ENCODE measurements at regions not wholly inside any gene's neighbourhood (a gene's known extent, or its start where the extent isn't known, plus 50 kb on each side); places are given as distances from the start of the nearest gene placed in this dataset.

DNA sequence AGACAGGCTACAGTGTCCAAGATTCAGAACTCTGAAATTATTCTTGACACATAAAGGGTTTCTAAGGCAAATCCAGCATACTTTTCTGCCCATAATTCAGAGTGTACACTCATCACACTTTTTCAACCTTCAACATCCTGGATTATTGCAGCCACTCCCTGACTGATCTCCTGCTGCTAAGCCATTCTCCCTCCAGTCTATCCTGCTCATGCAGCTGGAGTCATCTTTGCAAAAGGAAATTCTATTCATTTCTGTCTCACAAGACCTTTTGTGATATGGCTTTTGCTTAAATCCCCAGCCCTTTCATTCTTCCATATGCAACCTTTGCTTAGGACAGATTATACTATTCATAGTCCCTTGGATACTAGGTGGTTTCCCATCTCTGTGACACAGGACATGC lies 236.1 kb upstream of the LDB2 start:
- ChIA-PET POLR2A (no interaction called here), CTCF (no interaction called here)
- intact Hi-C loops (cut with micrococcal nuclease), result no loop called here
- TF ChIP-seq, protein P1, sequence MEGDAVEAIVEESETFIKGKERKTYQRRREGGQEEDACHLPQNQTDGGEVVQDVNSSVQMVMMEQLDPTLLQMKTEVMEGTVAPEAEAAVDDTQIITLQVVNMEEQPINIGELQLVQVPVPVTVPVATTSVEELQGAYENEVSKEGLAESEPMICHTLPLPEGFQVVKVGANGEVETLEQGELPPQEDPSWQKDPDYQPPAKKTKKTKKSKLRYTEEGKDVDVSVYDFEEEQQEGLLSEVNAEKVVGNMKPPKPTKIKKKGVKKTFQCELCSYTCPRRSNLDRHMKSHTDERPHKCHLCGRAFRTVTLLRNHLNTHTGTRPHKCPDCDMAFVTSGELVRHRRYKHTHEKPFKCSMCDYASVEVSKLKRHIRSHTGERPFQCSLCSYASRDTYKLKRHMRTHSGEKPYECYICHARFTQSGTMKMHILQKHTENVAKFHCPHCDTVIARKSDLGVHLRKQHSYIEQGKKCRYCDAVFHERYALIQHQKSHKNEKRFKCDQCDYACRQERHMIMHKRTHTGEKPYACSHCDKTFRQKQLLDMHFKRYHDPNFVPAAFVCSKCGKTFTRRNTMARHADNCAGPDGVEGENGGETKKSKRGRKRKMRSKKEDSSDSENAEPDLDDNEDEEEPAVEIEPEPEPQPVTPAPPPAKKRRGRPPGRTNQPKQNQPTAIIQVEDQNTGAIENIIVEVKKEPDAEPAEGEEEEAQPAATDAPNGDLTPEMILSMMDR (IDR thresholded peaks at IDR 0.05; ENCODE audit: extremely low read depth in 1 of 2, insufficient read depth in 1 of 2, low read depth in 1 of 2, low read length in 2 of 2), result no peak
- no peak for TF ChIP-seq POLR2A (IDR thresholded peaks at IDR 0.05; ENCODE audit: low read depth, low read length)
- TF ChIP-seq, protein P2, sequence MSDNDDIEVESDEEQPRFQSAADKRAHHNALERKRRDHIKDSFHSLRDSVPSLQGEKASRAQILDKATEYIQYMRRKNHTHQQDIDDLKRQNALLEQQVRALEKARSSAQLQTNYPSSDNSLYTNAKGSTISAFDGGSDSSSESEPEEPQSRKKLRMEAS (IDR thresholded peaks at IDR 0.05; ENCODE audit: insufficient read depth, insufficient read length), result no peak
- no peak for TF ChIP-seq GATA2 (IDR thresholded peaks at IDR 0.05; ENCODE audit: insufficient read depth, insufficient read length, low read depth, low read length)
- no peak for TF ChIP-seq MYC (IDR thresholded peaks at IDR 0.05; ENCODE audit: low read depth, low read length)
- TF ChIP-seq POLR2AphosphoS5 (IDR thresholded peaks at IDR 0.05; ENCODE audit: insufficient read depth, low read depth, low read length), result no peak
- no peak for TF ChIP-seq JUN (IDR thresholded peaks at IDR 0.05; ENCODE audit: borderline replicate concordance, insufficient read depth, insufficient read length, low read depth)
- no peak for TF ChIP-seq EZH2 (IDR thresholded peaks at IDR 0.05; ENCODE audit: borderline replicate concordance, low read depth, low read length, severe bottlenecking)
- Histone ChIP-seq H3K4me1 (ENCODE audit: control insufficient read depth, extremely low read depth, insufficient read depth, low read length) (no peaks in the 10 kb centered on the region), H2AFZ (ENCODE audit: low read depth, low read length) (no peak overlapping the region), H4K20me1 (replicated peaks; ENCODE audit: control insufficient read depth, extremely low read depth, insufficient read depth, low read length) (no peaks in the 10 kb centered on the region), H3K27me3 (ENCODE audit: control insufficient read depth in 2 of 2, insufficient read depth in 2 of 2, low read length in 2 of 2) (no peaks in the 10 kb centered on the region), H3K9me1 (replicated peaks; ENCODE audit: control insufficient read depth, extremely low read depth, insufficient read depth, low read length) (no peaks in the 10 kb centered on the region), H3K36me3 (ENCODE audit: control insufficient read depth in 2 of 2, extremely low read depth in 1 of 2, insufficient read depth in 2 of 2, low read length in 2 of 2) (no peaks in the 10 kb centered on the region), H3K79me2 (ENCODE audit: control insufficient read depth, insufficient read depth, low read length) (no peaks in the 10 kb centered on the region), H3K27ac (ENCODE audit: insufficient read depth, low read depth, low read length) (no peak overlapping the region), H3K4me2 (ENCODE audit: insufficient read depth, low read length) (no peak overlapping the region), H3K9me3 (replicated peaks; ENCODE audit: control insufficient read depth, insufficient read depth, low read length) (no peaks in the 10 kb centered on the region), H3K9ac (replicated peaks; ENCODE audit: extremely low read depth, insufficient read depth, low read length) (no peak overlapping the region), H3K4me3 (replicated peaks in 1 of 3; ENCODE audit: insufficient read depth in 1 of 3, low read depth in 1 of 3, low read length in 3 of 3) (no peak overlapping the region)
- dilution Hi-C loops (cut with MboI; ENCODE audit: extremely low pct_ligation_motif_present, low sequenced_read_pairs), result no loop called here
- BruUV-seq (replicated peaks), result no TSS peak
- FAIRE-seq (no peak), DNase-seq (ENCODE audit: low read depth, low spot score) (no peak)
